Stimulated activated CD8-positive, alpha-beta memory T cell treated with anti-CD3 and anti-CD28 coated beads, Interleukin-15, amount 100 ng/mL, for 1 hour (primary cell): ENCODE measurements at regions not wholly inside any gene's neighbourhood (a gene's known extent, or its start where the extent isn't known, plus 50 kb on each side); places are given as distances from the start of the nearest gene placed in this dataset.
"Not testable (repeated sequence)": the region's sequence is repeated elsewhere in the genome, so short reads cannot be mapped to it uniquely, and the experiment has no call there.

Experiments
- DNase-seq: peaks from one replicate; pipeline ENCODE4 v3.0.0-alpha.2; 2020; ENCODE audit warnings: low read depth

DNA sequence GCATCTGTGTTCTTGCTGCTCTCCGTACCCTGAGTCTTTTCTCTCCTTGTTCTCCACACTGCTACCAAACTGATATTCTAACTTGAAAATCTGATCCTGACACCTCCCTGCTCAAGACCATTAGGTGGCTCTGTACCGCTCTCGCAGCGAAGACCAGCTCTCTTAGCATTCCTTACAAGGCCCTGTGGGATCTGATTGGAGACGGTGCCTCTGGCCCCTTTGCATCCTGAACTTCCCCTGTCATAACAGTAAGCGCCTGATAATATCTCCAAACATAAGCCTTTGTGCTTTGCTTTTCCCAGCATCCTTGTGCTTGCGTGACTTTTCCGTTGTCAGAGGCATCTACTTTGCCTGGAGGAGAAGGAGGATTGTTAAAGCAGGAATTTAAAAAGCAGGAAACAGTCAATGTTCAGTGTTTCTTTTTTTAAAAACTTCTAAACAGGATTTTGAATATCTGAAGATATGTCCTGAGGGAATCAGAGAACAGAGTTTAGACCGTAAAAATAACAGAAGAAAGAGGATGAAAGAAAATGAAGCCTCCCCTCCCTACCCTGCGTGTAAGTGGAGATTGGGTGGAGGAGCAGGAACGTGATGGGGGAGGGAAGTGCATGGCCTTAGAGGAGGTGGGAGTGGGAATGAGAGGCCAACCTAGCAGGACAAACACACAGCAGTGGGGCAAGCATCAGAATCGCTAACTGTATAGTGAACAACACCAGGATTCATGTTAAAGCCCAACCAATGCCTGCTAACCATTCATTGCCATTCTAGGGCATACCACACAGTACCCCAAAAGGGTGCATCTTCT is 89.2 kb upstream of the STMND1 start:
- DNase-seq: no peak

GRCh38 chr6:17011985-17012384 is 89.9 kb upstream of the STMND1 start:
- no peak for DNase-seq

GRCh38 chr6:17007749-17008148 is 94.1 kb upstream of the STMND1 start:
- no peak for DNase-seq

GRCh38 chr6:17006543-17006942 is 95.3 kb upstream of the STMND1 start:
- no peak for DNase-seq

DNA sequence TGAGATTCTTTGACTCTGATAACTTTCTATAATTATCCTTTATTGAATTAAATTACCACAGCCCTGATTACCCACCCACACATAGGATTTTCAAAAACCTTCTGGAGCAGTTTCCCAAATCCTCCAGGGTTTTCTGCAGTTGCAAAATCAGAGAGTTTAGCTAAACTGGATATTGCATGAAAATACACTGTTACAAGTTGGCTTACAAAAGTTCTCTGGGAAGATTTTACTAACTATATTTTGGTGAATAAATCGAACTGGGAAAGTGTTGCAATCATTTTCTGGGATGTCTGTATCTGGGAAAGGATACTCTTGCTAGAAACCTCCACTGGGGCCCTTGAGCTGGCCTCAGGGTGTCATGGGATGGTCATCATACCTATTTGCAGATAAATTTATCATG is 97.6 kb upstream of the STMND1 start:
- DNase-seq: no peak

DNA sequence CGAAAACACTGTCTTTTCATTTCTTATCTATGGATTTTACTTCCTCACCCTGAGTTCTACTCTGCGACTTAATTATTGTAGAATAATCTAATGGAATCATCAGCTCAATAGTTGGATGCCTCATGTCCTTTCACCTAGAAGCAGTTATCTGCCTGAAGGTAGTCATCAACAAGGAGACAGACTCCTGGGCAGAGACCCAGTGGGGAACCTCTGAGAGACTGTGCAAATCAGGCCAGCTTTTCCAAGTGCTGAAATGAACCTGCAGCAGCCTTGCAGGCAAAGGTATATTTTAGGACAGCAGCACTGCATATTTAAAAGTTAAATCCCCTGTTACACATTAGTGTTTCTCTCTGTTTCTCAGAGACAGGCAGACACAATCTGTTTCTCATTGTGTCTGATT is 99.7 kb upstream of the STMND1 start:
- DNase-seq: no peak

DNA sequence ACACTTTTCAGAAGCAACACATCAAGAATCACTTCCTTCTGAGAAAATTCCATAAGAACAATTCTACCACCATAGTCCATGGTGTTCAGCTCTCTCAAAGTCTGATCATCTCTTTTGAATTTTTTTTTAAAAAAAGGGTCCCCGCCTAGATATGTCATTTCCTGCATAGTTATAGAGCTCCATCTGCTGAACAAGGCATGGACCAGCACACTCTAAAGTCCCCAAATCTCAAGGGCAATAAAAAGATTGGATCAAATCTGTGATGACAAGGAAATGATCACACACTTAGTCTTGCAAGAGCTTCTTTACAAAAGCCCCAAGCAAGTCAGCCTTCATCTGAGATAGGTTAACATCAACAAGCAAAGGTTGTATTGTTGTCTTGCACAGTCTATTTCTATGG is 100.7 kb upstream of the STMND1 start:
- no peak for DNase-seq

DNA sequence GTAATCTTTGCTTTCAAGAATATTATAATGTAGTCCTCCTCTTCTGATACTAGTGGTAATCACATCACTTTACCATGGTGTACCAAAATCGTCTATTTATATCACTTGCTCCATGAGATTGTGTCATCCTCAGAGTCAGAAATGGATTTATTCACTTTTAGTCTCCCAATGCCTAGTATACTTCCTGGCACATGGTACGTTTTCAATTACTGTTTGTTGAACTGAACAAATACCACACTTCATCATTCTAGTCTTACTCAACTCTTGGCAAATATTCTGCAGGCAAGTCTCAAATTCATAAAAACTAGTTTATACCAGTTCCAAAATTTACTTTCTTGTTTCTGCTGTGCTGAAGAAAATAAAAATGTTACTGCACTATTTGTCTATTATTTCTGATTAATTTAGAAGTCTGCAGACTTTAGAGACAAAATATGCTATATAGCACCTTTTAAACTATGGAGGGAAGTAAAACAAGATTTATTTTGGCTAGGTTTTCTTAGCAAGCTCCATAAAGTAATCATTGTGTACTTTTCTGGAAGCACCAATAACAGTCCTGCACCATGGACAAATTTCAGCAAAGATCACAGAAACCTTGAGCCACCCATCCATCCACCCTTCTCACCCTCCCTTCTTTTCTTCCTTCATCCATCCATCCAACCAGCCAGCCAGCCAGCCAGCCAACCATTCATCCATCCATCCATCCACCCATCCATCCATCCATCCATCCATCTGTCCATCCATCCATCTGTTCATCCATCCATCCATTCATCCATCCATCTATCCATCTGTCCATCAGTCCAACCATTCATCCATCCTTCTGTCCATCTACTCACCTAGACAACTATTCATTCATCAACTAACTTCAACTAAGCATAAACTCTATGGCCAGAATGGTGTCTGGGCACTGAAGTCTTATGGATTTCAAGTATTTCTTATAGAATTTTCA is 102.1 kb upstream of the STMND1 start:
- DNase-seq: no peak

DNA sequence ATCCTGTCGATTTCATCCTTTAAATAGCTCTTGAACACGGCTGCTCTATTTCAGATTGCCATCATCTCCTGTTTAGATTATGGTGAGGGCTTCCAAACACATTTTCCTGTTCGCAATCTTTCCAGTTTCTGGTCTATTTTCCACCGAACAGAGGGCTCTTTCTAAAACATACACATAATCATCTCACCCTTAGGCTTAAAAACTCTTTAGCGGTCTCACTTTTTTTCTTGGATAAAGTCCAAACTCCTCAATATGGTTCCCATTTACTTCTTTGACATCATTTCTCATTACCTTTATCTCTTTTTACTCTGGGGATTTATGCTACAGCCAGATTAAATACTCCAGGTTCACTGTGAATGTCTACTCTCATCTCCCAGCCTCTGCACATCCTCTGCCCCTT is 103.4 kb upstream of the STMND1 start:
- DNase-seq: no peak

GRCh38 chr6:16995511-16996250 is 106.2 kb upstream of the STMND1 start:
- DNase-seq: no peak

DNA sequence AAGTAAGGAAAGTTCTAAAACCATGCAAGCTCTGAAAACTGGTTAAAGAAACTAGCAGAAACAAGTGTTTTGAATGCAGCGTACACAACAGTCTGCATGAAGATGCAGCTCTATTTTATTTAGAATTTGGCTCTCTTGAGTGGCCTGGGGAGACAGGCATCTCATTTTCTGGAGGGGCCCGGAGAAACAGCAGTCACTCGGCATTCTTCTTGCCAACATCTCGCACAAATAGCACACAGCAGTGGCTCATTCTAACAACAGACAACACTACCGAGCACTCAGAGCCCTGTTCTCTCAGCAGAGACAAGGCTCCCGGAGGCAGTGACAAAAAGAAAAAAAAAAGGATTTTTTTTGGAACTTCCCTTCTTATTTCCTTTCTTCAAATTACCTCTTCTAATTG is 108.5 kb upstream of the STMND1 start:
- no peak for DNase-seq

GRCh38 chr6:16991981-16992629 is 109.7 kb upstream of the STMND1 start:
- no peak for DNase-seq

- DNase-seq: not testable (repeated sequence)
Measured at GRCh38 chr6:16989976-16990375, 111.9 kb upstream of the STMND1 start.

- DNase-seq: no peak
Measured at GRCh38 chr6:16989382-16989781, 112.5 kb upstream of the STMND1 start.

DNA sequence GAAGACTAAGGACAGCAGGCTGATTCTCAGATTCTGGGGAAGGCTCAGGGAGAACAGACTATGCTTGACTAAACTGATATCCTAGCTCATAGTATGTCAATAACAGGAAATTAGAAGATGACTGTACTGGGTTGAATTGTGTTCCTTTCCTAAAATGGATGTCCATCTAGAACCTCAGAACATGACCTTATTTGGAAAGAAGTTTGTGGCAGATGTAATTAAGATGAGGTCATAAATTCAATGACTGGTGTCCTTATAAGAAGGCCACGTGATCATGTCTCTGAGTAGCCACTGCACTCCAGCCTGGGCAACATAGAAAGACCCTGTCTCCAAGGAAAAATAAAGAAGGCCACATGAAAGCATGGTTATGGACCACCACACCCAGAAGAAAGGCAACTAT is 113.9 kb upstream of the STMND1 start:
- no peak for DNase-seq

- no peak for DNase-seq
Measured at GRCh38 chr6:16985513-16986284, 116.2 kb upstream of the STMND1 start.

GRCh38 chr6:16982807-16983206 is 119.0 kb upstream of the STMND1 start:
- DNase-seq: no peak

- DNase-seq: no peak
Measured at GRCh38 chr6:16979677-16980370, 122.0 kb upstream of the STMND1 start.

- DNase-seq: no peak
Measured at GRCh38 chr6:16978686-16979085, 123.2 kb upstream of the STMND1 start.

GRCh38 chr6:16976385-16977183 is 125.3 kb upstream of the STMND1 start:
- DNase-seq: no peak
